ENCODE measurements at regions not wholly inside any gene's neighbourhood (a gene's known extent, or its start where the extent isn't known, plus 50 kb on each side); places are given as distances from the start of the nearest gene placed in this dataset.

- no peak overlapping the region for H2BK5ac ChIP-seq (ENCODE audit: low read depth, low read length)
- H3K4ac ChIP-seq (replicated peaks; ENCODE audit: insufficient read length, low read depth, low read length): no peak overlapping the region
- H3K36me3 ChIP-seq (ENCODE audit: control insufficient read depth in 2 of 4, insufficient read depth in 4 of 4, low read length in 3 of 4): no peaks in the 10 kb centered on the region
- H3K56ac ChIP-seq (replicated peaks; ENCODE audit: insufficient read length, low read depth, low read length): no peak overlapping the region
- no peaks in the 10 kb centered on the region for H3K79me1 ChIP-seq (ENCODE audit: low read depth, low read length)
- no peak overlapping the region for H4K5ac ChIP-seq (ENCODE audit: insufficient read length, low read depth, low read length)
- no peaks in the 10 kb centered on the region for H3K79me2 ChIP-seq (ENCODE audit: control insufficient read depth in 1 of 2, insufficient read depth in 2 of 2, low read length in 2 of 2)
- no peak overlapping the region for H4K91ac ChIP-seq (replicated peaks; ENCODE audit: insufficient read length, low read length)
- ChIA-PET POLR2A (ENCODE audit: partially characterized antibody) (no interaction called here), CTCF (ENCODE audit: partially characterized antibody) (no interaction called here)
- no peak overlapping the region for H3K18ac ChIP-seq (ENCODE audit: extremely low read depth, low read length)
- no peaks in the 10 kb centered on the region for H3K9me3 ChIP-seq (ENCODE audit: insufficient read depth in 2 of 2, low read depth in 1 of 2, low read length in 1 of 2)
- DNase-seq (ENCODE audit: low read depth in 1 of 2, low spot score in 2 of 2) (no peak), FAIRE-seq (no peak)
- no peak overlapping the region for H2BK120ac ChIP-seq (replicated peaks; ENCODE audit: low read depth, low read length)
- H3K23ac ChIP-seq (ENCODE audit: insufficient read length): no peak overlapping the region
- no peak for TF ChIP-seq HDAC2 (IDR thresholded peaks at IDR 0.05; ENCODE audit: borderline replicate concordance in 1 of 2, low read depth in 2 of 2, low read length in 2 of 2)
- no peak for TF ChIP-seq RAD21 (IDR thresholded peaks at IDR 0.05 in 1 of 2, conservative IDR thresholded peaks at IDR 0.05 in 1 of 2; ENCODE audit: low read depth in 2 of 2, low read length in 2 of 2)
- no peak for TF ChIP-seq ZNF274 (IDR thresholded peaks at IDR 0.05; ENCODE audit: borderline replicate concordance, extremely low read depth, low read length)
- no peak for TF ChIP-seq BCL11A (IDR thresholded peaks at IDR 0.05; ENCODE audit: low read depth in 2 of 2, low read length in 2 of 2)
- TF ChIP-seq SP1 (IDR thresholded peaks at IDR 0.05; ENCODE audit: low read depth, low read length): no peak
- TF ChIP-seq NRF1 (IDR thresholded peaks at IDR 0.05; ENCODE audit: low read depth, low read length): no peak
- TF ChIP-seq CEBPB (IDR thresholded peaks at IDR 0.05; ENCODE audit: low read depth, low read length): no peak
- no peak for TF ChIP-seq NANOG (IDR thresholded peaks at IDR 0.05; ENCODE audit: insufficient read depth, low read depth, low read length, poor library complexity, severe bottlenecking)
- TF ChIP-seq SP4 (IDR thresholded peaks at IDR 0.05; ENCODE audit: low read length): no peak
- no peak for TF ChIP-seq POLR2AphosphoS5 (IDR thresholded peaks at IDR 0.05; ENCODE audit: low read depth, low read length)
- TF ChIP-seq RBBP5 (IDR thresholded peaks at IDR 0.05; ENCODE audit: borderline replicate concordance, low read depth, low read length): no peak
- TF ChIP-seq ATF2 (IDR thresholded peaks at IDR 0.05; ENCODE audit: low read length): no peak
- TF ChIP-seq YY1 (IDR thresholded peaks at IDR 0.05; ENCODE audit: low read depth, low read length): no peak
- H3K4me3 ChIP-seq (ENCODE audit: extremely low read depth in 1 of 4, insufficient read depth in 2 of 4, low read depth in 3 of 4, low read length in 4 of 4): no peak overlapping the region
- no peak overlapping the region for H3K9ac ChIP-seq (replicated peaks in 1 of 4; ENCODE audit: extremely low read depth in 1 of 4, low read depth in 3 of 4, low read length in 3 of 4)
- no peak overlapping the region for H4K8ac ChIP-seq (ENCODE audit: extremely low read depth, insufficient read depth, low read length)
- H2AK5ac ChIP-seq (ENCODE audit: low read depth, low read length): no peak overlapping the region
- H4K20me1 ChIP-seq (replicated peaks in 1 of 2; ENCODE audit: control insufficient read depth in 1 of 2, insufficient read depth in 2 of 2, low read length in 2 of 2): no peaks in the 10 kb centered on the region
- H3K27ac ChIP-seq (ENCODE audit: low read depth, low read length): no peak overlapping the region
- H2BK15ac ChIP-seq (ENCODE audit: low read length): no peak overlapping the region
- no peak overlapping the region for H2AFZ ChIP-seq (ENCODE audit: low read length)
- no peaks in the 10 kb centered on the region for H3K4me1 ChIP-seq (replicated peaks in 1 of 4; ENCODE audit: control insufficient read depth in 3 of 4, insufficient read depth in 4 of 4, low read length in 3 of 4)
- no peak overlapping the region for H3K4me2 ChIP-seq (ENCODE audit: insufficient read depth in 1 of 2, low read depth in 2 of 2, low read length in 2 of 2)
- no peak overlapping the region for H2BK20ac ChIP-seq (ENCODE audit: low read length)
- H2BK12ac ChIP-seq (ENCODE audit: low read depth, low read length): no peak overlapping the region
- no peak overlapping the region for H3K14ac ChIP-seq (ENCODE audit: insufficient read length)
- H3K23me2 ChIP-seq (ENCODE audit: low read depth, low read length): no peaks in the 10 kb centered on the region
- no peaks in the 10 kb centered on the region for H3K27me3 ChIP-seq (replicated peaks in 1 of 4; ENCODE audit: control insufficient read depth in 3 of 4, extremely low read depth in 1 of 4, insufficient read depth in 3 of 4, low read length in 3 of 4)
These were observed 1125.2 kb upstream of the FANCL start for GRCh38 chr2:59366288-59366687.
